ENCODE measurements at regions not wholly inside any gene's neighbourhood (a gene's known extent, or its start where the extent isn't known, plus 50 kb on each side); places are given as distances from the start of the nearest gene placed in this dataset.

- no peak for DNase-seq (ENCODE audit: low read depth in 3 of 3)
Measured at GRCh38 chr20:39638731-39639130, 676.6 kb downstream of the DHX35 start.

GRCh38 chr20:39633689-39634088 is 671.5 kb downstream of the DHX35 start:
- DNase-seq (ENCODE audit: low read depth in 3 of 3): no peak

- DNase-seq (ENCODE audit: low read depth in 3 of 3): no peak
Measured at GRCh38 chr20:39632757-39633156, 670.6 kb downstream of the DHX35 start.

GRCh38 chr20:39632176-39632575 is 670.0 kb downstream of the DHX35 start:
- DNase-seq (ENCODE audit: low read depth in 3 of 3): no peak

GRCh38 chr20:39631557-39631956 is 669.4 kb downstream of the DHX35 start:
- DNase-seq (ENCODE audit: low read depth in 3 of 3): no peak

GRCh38 chr20:39630215-39630908 is 668.2 kb downstream of the DHX35 start:
- no peak for DNase-seq (ENCODE audit: low read depth in 3 of 3)

GRCh38 chr20:39627765-39628164 is 665.6 kb downstream of the DHX35 start:
- DNase-seq (ENCODE audit: low read depth in 3 of 3): no peak

- DNase-seq (ENCODE audit: low read depth in 3 of 3): no peak
Measured at GRCh38 chr20:39624316-39624715, 662.2 kb downstream of the DHX35 start.

GRCh38 chr20:39623584-39624234 is 661.6 kb downstream of the DHX35 start:
- no peak for DNase-seq (ENCODE audit: low read depth in 3 of 3)

GRCh38 chr20:39619271-39619785 is 657.2 kb downstream of the DHX35 start:
- DNase-seq (ENCODE audit: low read depth in 3 of 3): no peak

GRCh38 chr20:39611901-39612300 is 649.8 kb downstream of the DHX35 start:
- no peak for DNase-seq (ENCODE audit: low read depth in 3 of 3)

GRCh38 chr20:39607141-39607540 is 645.0 kb downstream of the DHX35 start:
- no peak for DNase-seq (ENCODE audit: low read depth in 3 of 3)

- no peak for DNase-seq (ENCODE audit: low read depth in 3 of 3)
Measured at GRCh38 chr20:39605908-39606307, 643.8 kb downstream of the DHX35 start.

GRCh38 chr20:39605361-39605760 is 643.2 kb downstream of the DHX35 start:
- no peak for DNase-seq (ENCODE audit: low read depth in 3 of 3)

GRCh38 chr20:39603219-39603618 is 641.1 kb downstream of the DHX35 start:
- no peak for DNase-seq (ENCODE audit: low read depth in 3 of 3)

GRCh38 chr20:39602649-39603048 is 640.5 kb downstream of the DHX35 start:
- no peak for DNase-seq (ENCODE audit: low read depth in 3 of 3)

GRCh38 chr20:39600871-39601270 is 638.7 kb downstream of the DHX35 start:
- no peak for DNase-seq (ENCODE audit: low read depth in 3 of 3)

GRCh38 chr20:39600156-39600555 is 638.0 kb downstream of the DHX35 start:
- no peak for DNase-seq (ENCODE audit: low read depth in 3 of 3)

- no peak for DNase-seq (ENCODE audit: low read depth in 3 of 3)
Measured at GRCh38 chr20:39596554-39596953, 634.4 kb downstream of the DHX35 start.

- no peak for DNase-seq (ENCODE audit: low read depth in 3 of 3)
Measured at GRCh38 chr20:39592371-39592770, 630.2 kb downstream of the DHX35 start.

GRCh38 chr20:39588148-39588757 is 626.1 kb downstream of the DHX35 start:
- no peak for DNase-seq (ENCODE audit: low read depth in 3 of 3)

GRCh38 chr20:39581034-39581433 is 618.9 kb downstream of the DHX35 start:
- no peak for DNase-seq (ENCODE audit: low read depth in 3 of 3)

- DNase-seq (ENCODE audit: low read depth in 3 of 3): no peak
Measured at GRCh38 chr20:39576771-39577170, 614.6 kb downstream of the DHX35 start.

All from stimulated activated CD4-positive, alpha-beta T cell treated with anti-CD3 and anti-CD28 coated beads, TNF-alpha, amount 100 ng/mL, for 24 hours (primary cell).